Osteoblast (primary cell): ENCODE measurements at regions not wholly inside any gene's neighbourhood (a gene's known extent, or its start where the extent isn't known, plus 50 kb on each side); places are given as distances from the start of the nearest gene placed in this dataset.

Source experiments
- DNase-seq: peaks from one replicate; pipeline ENCODE4 v3.0.0; 2011; ENCODE audit warnings: low spot score, mixed read lengths; ENCODE audit not compliant: insufficient read length; ENCODE audit errors: missing footprints
- H2AFZ ChIP-seq: 2 replicates; pipeline ENCODE4 v1.6.0; 2011; ENCODE audit warnings: mild to moderate bottlenecking, low read length
- H3K27ac ChIP-seq: 2 replicates; pipeline ENCODE4 v1.5.1; 2011; ENCODE audit warnings: mild to moderate bottlenecking, low read depth, low read length, moderate library complexity
- H3K27me3 ChIP-seq: 2 replicates; pipeline ENCODE4 v1.6.0; 2012; ENCODE audit warnings: mild to moderate bottlenecking, control low read depth, inconsistent platforms, low read length, moderate library complexity; ENCODE audit not compliant: insufficient read depth
- H3K36me3 ChIP-seq: 2 replicates; pipeline ENCODE4 v1.5.1; 2011; ENCODE audit warnings: mild to moderate bottlenecking, low read length, control low read depth, moderate library complexity; ENCODE audit not compliant: insufficient read depth
- H3K4me1 ChIP-seq: 2 replicates; pipeline ENCODE4 v1.5.1; 2011; ENCODE audit warnings: mild to moderate bottlenecking, low read length, control low read depth, moderate library complexity; ENCODE audit not compliant: insufficient read depth
- H3K4me2 ChIP-seq: 2 replicates; pipeline ENCODE4 v1.6.0; 2011; ENCODE audit warnings: mild to moderate bottlenecking, low read length; ENCODE audit not compliant: insufficient read depth
- H3K4me3 ChIP-seq: fragments of 200-600 bp; sonication (generic); 3 replicates; pipeline ENCODE4 v1.5.1; 2012; ENCODE audit warnings: mild to moderate bottlenecking, low read length, inconsistent platforms; ENCODE audit not compliant: insufficient read depth
- H3K79me2 ChIP-seq: 2 replicates; pipeline ENCODE4 v1.6.0; 2012; ENCODE audit warnings: mild to moderate bottlenecking, low read length, control low read depth, inconsistent platforms; ENCODE audit not compliant: insufficient read depth
- H3K9me3 ChIP-seq: 2 replicates; pipeline ENCODE4 v1.5.1; 2011; ENCODE audit warnings: low read depth, low read length, control low read depth
- H4K20me1 ChIP-seq: 2 replicates; pipeline ENCODE4 v1.6.0; 2012; ENCODE audit warnings: mild to moderate bottlenecking, low read length, control low read depth; ENCODE audit not compliant: insufficient read depth
- CTCF ChIP-seq: IDR thresholded peaks from 2 replicates; pipeline ENCODE4 v1.5.1; 2011; ENCODE audit warnings: mild to moderate bottlenecking, low read depth, low read length, moderate library complexity; ENCODE audit errors: extremely low read depth

DNA sequence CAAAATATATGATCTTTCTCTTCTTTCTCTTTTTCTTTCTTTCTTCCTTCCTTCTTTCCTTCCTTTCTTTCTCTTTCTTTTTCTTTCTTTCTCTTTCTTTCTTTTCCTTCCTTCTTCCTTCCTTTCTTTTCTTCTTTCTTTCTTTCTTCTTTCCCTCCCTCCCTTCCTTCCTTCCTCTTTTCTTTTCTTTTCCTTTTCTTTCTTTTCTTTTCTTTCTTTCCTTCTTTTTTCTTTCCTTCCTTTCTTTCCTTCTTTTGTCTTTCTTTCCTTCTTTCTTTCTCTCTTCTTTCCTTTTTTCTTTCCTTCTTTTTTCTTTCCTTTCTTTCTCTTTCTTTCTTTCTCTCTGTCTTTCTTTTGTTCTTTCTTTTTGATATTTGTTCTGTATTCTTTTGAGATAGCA lies 1356.0 kb upstream of the SEL1L start:
- H3K4me3 ChIP-seq: no peak overlapping the region
- no peak overlapping the region for H3K27ac ChIP-seq
- no peak for DNase-seq
- no peaks in the 10 kb centered on the region for H3K9me3 ChIP-seq
- H3K4me1 ChIP-seq: no peaks in the 10 kb centered on the region
- no peak overlapping the region for H3K4me2 ChIP-seq
- TF ChIP-seq CTCF: no peak
- no peaks in the 10 kb centered on the region for H3K79me2 ChIP-seq
- H2AFZ ChIP-seq: no peak overlapping the region
- no peaks in the 10 kb centered on the region for H3K36me3 ChIP-seq
- H3K27me3 ChIP-seq: no peaks in the 10 kb centered on the region
- H4K20me1 ChIP-seq: no peaks in the 10 kb centered on the region

- H3K9me3 ChIP-seq: peaks cover 3% of the 10 kb centered on the region
- H2AFZ ChIP-seq: no peak overlapping the region
- no peaks in the 10 kb centered on the region for H3K36me3 ChIP-seq
- no peak overlapping the region for H3K4me2 ChIP-seq
- no peaks in the 10 kb centered on the region for H4K20me1 ChIP-seq
- DNase-seq: no peak
- no peaks in the 10 kb centered on the region for H3K79me2 ChIP-seq
- H3K4me1 ChIP-seq: no peaks in the 10 kb centered on the region
- H3K27me3 ChIP-seq: no peaks in the 10 kb centered on the region
- no peak for TF ChIP-seq CTCF
- no peak overlapping the region for H3K4me3 ChIP-seq
- no peak overlapping the region for H3K27ac ChIP-seq
Measured at GRCh38 chr14:82896476-82896875, 1362.8 kb upstream of the SEL1L start.

GRCh38 chr14:82897469-82898308 lies 1364.0 kb upstream of the SEL1L start:
- Histone ChIP-seq H2AFZ (no peak overlapping the region), H3K36me3 (no peaks in the 10 kb centered on the region), H3K4me1 (no peaks in the 10 kb centered on the region), H3K27ac (no peak overlapping the region), H3K4me3 (no peak overlapping the region), H4K20me1 (no peaks in the 10 kb centered on the region), H3K27me3 (no peaks in the 10 kb centered on the region), H3K9me3 (peaks cover 3% of the 10 kb centered on the region), H3K79me2 (no peaks in the 10 kb centered on the region), H3K4me2 (no peak overlapping the region)
- no peak for DNase-seq
- no peak for TF ChIP-seq CTCF

DNA sequence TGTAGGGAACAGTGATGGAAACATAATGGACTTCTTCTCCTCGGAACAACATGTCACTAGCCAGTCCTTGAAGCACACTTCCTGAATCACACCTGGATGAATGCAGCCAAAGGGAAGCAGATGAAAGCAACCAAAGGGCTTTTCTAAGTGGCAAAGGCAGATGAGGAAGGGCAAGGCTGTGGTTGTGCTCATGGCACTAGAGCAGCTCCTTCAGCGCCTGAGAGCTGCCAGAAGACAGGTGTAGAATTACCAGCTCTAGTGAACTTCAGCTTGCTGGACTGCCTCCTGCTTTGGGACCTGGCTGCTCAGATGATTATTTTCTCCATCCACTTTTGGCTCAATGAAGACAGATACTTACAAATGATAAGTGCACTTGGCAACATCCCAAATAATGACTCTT lies 1372.1 kb upstream of the SEL1L start:
- TF ChIP-seq CTCF: no peak
- Histone ChIP-seq H3K79me2 (no peaks in the 10 kb centered on the region), H3K4me1 (no peaks in the 10 kb centered on the region), H3K4me3 (no peak overlapping the region), H3K36me3 (no peaks in the 10 kb centered on the region), H3K27me3 (no peaks in the 10 kb centered on the region), H3K27ac (no peak overlapping the region), H3K9me3 (peaks cover 6% of the 10 kb centered on the region), H3K4me2 (no peak overlapping the region), H2AFZ (no peak overlapping the region), H4K20me1 (no peaks in the 10 kb centered on the region)
- no peak for DNase-seq
